ENCODE measurements at regions not wholly inside any gene's neighbourhood (a gene's known extent, or its start where the extent isn't known, plus 50 kb on each side); places are given as distances from the start of the nearest gene placed in this dataset.

DNA sequence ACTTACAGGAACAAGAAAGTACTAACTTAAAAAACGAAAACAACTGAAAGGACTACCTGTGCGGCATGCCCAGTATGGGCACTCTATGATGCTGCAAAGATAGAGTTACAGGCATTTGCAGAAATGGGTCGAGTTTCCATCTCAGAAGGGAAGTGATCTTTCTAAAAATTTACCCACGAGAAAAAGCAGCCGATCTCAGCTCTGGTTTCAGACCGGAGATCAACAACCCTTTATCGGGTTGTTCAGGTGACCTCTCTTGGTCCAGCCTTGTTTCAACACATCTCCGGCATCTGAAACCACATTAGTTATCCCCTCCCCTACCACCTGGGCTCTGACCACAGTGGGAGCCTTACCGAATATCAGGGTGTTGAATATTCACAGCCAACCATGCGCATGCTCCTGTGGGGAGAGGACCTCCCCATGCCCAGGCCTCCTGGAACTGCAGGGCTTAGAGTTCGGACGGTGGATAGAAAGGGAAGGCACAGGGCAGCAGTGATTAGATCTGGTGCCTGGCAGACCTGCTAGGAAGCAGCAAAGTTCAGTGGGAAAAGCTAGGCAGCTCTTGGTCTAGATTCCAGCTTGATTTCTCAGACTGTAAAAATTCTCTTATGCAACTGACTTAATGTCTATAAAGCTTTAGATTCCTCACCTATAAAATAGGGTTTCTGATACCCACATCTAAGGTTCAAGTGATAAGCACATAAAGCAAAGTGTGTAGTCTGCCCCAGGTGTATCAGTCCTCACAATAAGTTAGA lies 906.0 kb downstream of the VRK1 start:
- DNase-seq, result no peak

- DNase-seq, result no peak
These were observed 907.2 kb downstream of the VRK1 start for GRCh38 chr14:97704316-97704885.

GRCh38 chr14:97705107-97705506 lies 907.9 kb downstream of the VRK1 start:
- no peak for DNase-seq

- no peak for DNase-seq
These were observed 908.8 kb downstream of the VRK1 start for GRCh38 chr14:97705976-97706375.

DNA sequence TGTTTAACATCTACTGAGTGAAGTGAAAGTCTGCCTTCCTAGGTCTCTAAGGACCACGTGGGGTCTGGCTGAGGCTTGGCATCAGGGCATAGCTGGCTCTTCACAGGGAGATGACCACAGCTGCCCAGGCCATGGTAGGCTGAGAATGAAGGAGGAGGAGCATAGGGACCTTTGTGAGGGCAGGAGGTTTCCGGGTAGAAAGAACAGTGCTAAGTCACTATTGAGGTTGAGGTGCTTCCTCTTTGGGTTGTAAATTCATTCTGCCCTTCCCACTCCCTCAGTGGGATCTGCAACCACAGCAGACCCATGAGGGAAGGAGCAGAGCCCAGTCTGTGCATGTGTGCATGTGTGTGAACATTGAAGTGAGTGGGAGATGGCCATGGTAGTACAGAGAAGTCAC lies 909.6 kb downstream of the VRK1 start:
- no peak for DNase-seq

DNA sequence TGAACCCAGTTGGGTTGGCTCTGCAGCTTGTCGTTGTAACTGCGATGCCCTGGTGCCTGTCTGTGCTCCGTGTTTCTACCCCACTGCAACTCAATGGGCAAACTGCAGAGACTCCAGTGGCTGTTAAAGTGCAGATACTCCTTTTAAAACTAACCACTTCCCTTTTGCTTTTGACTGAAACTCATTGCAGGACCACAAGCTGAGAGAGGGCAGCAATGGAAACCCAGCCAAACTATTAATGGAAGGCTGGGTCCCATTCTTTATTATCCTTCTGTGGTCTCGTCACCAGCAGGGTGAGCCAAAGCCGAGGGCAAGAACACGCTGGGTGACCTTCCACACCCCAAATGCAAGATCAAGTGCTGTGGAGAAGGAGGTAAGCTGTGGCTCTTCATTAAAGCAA lies 910.4 kb downstream of the VRK1 start:
- no peak for DNase-seq

GRCh38 chr14:97709552-97709951 lies 912.4 kb downstream of the VRK1 start:
- no peak for DNase-seq

DNA sequence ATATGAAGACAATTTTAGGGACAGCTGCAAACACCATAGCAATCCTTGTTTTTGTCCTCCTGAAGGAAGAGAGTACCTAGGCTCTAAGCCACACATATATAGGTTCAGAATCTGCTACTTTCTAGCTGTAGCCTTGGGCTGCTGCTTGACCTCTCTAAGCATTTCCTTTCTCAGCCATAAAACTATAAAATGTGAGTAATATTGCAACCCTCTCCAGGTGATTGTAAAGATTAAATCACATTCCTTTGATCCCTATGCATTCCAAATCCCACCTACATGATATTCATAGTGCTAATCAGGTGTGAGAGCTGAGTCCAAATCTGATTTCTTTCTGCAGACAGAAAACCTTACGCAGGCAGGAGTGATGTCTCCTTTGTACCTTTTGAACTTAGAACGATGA lies 913.5 kb downstream of the VRK1 start:
- DNase-seq, result no peak

GRCh38 chr14:97712471-97712870 lies 915.3 kb downstream of the VRK1 start:
- DNase-seq, result no peak

GRCh38 chr14:97713023-97713422 lies 915.8 kb downstream of the VRK1 start:
- no peak for DNase-seq

- no peak for DNase-seq
These were observed 921.8 kb downstream of the VRK1 start for GRCh38 chr14:97718886-97719442.

DNA sequence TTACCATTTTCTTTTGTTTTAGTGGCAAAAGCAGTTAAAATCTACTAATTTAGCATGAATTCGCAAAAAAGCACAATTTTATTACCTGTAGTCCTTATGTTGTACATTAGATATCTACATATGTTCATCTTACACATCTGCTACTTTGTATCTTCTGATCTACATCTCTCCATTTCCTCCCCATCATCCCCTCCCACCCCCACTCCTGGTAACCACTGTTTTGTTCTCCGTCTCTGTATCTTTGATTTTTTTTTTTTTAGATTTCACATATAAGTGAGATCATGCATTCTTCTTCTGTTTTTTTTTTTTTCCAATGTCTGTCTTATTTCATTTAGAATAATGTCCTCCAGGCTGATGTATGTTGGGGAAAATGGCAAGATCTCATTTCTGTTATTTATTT lies 922.7 kb downstream of the VRK1 start:
- DNase-seq, result peak; percentile 32

- no peak for DNase-seq
These were observed 926.2 kb downstream of the VRK1 start for GRCh38 chr14:97723351-97723750.

DNA sequence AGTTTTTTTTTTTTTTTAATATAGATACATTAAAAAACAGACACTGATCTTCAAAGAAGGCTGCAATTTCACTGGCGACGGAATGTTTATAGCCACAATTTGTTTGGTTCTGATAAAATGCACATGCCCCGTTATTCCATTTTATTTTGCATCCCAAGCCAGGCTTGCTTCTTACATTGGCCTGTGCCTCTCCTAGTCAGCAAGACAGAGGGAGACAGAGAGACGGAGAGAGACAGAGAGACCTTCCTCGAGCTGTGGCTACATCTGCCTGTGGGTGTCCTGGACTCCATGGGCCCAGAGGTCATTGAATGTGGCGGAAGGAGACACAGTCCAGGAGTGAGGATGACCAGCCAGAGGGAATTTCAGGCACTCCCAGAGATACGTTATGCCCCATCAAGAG lies 926.6 kb downstream of the VRK1 start:
- DNase-seq, result no peak

DNA sequence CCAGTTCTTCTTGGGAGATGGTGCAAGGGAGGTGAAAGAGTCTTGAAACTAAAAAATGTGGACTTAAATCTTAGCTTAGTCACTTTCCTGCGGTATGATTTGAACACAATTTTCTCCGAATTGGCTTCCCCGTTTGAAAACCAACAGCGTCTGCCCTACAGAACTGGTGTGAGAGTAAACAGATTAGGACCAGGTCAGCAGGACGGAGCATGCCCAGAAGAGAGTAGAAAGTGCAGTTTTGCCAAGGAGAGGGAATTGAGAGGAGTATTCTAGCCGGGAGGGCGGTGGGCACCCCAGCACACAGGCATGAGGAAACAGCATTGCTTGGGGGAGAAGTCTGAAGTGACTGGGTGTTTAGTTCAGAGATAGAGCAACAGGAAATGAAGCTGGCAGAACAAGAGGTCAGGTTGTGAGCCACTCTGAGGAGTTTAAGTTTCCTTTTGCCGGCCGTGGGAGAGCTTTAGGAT lies 927.1 kb downstream of the VRK1 start:
- no peak for DNase-seq

DNA sequence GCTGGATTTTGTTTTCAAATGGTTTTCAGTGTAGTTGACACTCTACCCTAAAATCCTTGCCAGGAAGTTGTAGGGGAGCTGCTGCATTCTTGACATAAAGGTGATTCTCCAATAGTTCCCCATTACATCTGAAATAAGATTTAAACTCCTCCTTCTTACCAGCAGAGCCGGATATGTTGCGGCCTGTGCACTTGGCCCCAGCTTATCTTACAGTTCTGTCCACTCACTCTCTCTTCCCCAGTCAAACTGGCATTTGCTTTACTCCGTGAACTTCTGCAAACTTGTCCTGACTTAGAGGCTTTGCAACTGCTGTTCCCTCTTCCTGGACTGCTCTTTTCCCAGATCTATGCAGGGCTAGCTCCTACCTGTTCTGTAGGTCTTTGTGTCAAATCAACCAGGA lies 929.5 kb downstream of the VRK1 start:
- no peak for DNase-seq

DNA sequence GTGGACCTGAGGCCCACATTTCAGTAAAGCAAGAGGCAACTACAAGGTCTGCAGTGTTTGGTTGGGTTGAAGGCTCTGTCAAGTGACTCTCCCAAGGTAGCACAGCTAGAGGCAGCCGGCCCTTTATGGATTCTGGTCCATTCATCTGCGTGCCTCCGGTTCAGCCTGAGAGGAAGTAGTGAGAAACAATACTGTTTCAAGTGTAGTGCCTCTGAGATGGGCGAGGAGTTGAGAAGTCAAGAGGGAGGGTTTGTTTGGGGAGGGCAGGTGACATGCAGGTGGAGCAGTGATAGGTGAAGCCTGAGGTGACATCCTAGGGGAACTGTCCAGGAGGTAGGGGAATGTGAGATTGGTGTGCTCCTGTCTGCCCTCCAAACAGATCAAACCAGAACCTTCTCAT lies 933.5 kb downstream of the VRK1 start:
- DNase-seq, result no peak

DNA sequence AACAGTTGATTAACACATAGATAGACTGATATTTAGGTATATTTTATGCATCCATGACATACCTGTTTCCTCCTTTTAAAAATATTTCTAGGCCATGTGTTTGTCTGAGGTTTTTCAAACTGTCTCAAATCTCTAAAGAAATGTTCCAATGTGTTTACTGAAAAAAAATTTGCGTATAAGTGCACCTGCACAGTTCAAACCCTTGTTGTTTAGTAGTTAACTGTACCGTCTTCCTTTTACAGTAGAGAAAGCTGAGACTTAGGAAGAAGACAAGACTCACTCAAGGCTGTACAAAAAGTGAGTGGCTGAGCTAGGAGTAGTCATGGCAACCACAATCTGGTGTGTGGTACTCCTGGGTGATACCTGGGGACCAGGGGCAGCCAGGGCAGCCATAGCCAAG lies 934.6 kb downstream of the VRK1 start:
- no peak for DNase-seq

GRCh38 chr14:97747316-97747715 lies 950.1 kb downstream of the VRK1 start:
- DNase-seq, result no peak

DNA sequence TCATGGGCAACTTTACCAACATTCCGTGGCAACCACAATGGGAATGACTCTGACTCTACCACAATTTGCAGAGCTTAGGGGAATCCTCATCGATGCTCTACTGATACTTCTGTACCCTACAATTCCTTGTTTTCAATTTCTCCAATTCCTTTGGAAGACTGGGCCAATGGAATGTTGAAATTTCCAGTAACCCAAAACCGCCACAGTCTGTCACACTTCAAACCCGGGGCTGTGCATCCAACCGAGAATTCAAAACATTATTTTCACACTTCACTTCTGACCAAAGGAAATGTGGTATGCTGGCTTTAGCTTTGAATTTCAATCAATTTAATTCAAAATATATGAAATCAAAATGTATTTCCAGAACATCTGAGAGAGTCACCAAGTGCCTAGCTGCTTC lies 951.4 kb downstream of the VRK1 start:
- DNase-seq, result no peak

DNA sequence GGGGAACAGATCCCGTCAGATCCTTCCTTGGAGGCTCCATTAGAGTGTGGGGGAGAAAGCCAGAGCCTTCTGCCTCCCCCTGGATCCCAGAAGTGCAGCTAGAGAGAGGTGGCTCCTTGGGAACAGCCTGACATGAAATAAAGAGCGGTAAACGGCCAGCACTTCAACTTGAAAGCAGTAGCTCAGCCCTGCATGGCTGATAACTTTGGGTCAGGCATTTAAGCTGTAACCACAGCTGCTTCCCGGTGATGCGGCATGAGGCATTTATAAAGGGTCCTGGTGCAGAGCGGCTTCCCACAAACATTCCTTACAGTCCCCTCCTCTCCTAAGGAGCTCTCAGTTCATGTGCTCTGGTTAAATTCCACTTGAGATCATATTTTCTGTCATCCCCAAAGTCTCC lies 960.3 kb downstream of the VRK1 start:
- no peak for DNase-seq

- DNase-seq, result no peak
These were observed 962.9 kb downstream of the VRK1 start for GRCh38 chr14:97760050-97760449.

DNA sequence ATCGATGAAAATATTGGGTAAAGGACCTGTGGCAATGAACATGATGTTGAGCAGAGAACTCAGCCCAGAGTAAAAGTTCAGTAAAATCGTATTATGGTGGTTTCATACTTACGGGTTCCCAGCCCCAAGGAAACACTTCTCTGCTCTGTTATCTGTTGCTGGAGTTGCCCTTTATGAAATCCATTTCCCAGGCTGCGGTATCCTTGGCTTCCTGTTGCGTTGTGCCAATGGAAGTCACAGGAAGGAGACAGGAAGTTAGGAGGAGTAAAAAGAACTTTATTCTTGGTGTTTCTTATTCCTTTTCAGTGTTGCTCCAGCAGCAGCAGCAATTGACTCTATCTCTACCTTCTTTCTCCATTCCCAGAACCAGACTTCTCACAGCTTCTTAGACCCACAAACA lies 965.2 kb downstream of the VRK1 start:
- no peak for DNase-seq

DNA sequence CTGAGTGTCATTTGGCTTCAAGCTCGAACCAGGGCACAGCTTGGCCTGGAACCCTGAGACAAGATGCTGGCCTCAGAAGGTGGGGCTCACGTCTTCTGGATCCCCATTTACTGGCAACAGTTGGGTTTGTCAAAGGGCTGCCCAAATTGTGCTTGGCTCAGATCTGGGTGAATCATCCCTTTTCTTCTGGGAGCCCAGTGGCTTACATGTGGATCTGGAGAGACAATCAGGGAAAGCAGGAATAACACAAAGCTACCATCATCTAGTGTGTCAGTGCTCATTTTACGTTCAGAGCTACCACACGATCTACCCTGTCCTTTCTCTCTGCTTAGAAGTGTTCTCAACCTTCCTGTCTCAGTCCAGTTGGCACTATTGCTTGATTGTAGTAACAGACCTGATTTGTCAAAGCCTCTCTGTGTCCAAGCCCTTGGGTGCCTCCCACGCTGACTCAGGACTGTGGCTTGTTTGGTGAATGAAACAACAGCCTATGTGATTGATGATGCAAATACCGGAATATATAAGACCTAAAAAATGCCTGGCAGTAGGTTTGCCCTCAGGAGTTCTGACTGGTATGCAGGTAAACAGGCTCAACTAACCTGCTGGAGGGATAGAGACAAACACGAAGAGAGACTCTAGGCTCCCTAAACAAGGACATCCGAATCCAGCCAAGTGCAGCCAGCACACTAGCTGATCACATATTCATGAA lies 974.3 kb downstream of the VRK1 start:
- no peak for DNase-seq
